GM20000 (cell line): ENCODE measurements at regions not wholly inside any gene's neighbourhood (a gene's known extent, or its start where the extent isn't known, plus 50 kb on each side); places are given as distances from the start of the nearest gene placed in this dataset.

Experiments used
- DNase-seq: peaks from one replicate; pipeline ENCODE4 v3.0.0; 2012; ENCODE audit warnings: low spot score
- TF ChIP-seq, protein P1 (sequence below): IDR thresholded peaks from 2 replicates; pipeline ENCODE4 v1.5.1; 2012; ENCODE audit warnings: mild to moderate bottlenecking, control low read depth; ENCODE audit errors: extremely low read depth, missing control alignments

DNA sequence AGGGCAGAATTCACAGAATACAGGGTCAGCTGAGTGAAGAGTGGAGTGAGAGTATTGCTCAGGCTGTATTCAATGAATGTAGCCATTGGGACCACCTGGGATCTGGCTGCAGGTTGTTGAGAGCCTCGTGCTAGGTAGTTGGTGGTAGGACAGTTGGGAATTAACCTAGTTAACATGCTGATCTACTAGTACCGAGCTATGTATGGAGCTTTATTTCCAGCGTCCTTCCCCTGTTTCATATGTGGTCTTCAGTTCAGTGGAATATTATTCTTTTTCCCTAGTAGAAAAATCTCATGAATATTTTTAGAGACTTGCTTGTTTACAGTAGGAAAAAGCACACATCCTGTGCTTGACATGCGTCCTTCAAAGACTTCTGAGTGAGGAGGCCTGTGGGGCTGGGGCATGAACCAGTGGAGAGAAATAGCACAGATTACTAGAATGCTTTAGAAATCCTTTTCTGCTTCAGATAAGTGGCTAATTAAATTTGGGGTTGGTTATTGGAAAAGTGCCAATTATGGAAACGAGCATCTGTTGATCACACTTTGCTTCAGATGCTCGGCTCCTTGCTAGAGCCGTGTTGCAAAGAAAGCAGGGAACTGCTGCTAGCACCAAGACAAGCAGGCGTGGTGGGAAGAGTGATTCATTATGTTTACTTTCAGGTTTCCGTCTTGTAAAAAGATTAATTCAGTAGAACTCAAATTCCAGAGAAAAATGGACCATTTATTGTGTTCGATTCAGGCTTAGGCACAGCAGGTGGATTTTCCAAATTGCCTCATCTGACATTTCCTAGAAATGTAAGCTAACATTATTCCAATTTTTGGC, 53.6 kb downstream of the ARF6 start:
- TF ChIP-seq, protein P1, sequence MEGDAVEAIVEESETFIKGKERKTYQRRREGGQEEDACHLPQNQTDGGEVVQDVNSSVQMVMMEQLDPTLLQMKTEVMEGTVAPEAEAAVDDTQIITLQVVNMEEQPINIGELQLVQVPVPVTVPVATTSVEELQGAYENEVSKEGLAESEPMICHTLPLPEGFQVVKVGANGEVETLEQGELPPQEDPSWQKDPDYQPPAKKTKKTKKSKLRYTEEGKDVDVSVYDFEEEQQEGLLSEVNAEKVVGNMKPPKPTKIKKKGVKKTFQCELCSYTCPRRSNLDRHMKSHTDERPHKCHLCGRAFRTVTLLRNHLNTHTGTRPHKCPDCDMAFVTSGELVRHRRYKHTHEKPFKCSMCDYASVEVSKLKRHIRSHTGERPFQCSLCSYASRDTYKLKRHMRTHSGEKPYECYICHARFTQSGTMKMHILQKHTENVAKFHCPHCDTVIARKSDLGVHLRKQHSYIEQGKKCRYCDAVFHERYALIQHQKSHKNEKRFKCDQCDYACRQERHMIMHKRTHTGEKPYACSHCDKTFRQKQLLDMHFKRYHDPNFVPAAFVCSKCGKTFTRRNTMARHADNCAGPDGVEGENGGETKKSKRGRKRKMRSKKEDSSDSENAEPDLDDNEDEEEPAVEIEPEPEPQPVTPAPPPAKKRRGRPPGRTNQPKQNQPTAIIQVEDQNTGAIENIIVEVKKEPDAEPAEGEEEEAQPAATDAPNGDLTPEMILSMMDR: no peak
- no peak for DNase-seq

- TF ChIP-seq, protein P1: no peak
- DNase-seq: no peak
Measured at GRCh38 chr14:49947506-49947905, 54.6 kb downstream of the ARF6 start.

DNA sequence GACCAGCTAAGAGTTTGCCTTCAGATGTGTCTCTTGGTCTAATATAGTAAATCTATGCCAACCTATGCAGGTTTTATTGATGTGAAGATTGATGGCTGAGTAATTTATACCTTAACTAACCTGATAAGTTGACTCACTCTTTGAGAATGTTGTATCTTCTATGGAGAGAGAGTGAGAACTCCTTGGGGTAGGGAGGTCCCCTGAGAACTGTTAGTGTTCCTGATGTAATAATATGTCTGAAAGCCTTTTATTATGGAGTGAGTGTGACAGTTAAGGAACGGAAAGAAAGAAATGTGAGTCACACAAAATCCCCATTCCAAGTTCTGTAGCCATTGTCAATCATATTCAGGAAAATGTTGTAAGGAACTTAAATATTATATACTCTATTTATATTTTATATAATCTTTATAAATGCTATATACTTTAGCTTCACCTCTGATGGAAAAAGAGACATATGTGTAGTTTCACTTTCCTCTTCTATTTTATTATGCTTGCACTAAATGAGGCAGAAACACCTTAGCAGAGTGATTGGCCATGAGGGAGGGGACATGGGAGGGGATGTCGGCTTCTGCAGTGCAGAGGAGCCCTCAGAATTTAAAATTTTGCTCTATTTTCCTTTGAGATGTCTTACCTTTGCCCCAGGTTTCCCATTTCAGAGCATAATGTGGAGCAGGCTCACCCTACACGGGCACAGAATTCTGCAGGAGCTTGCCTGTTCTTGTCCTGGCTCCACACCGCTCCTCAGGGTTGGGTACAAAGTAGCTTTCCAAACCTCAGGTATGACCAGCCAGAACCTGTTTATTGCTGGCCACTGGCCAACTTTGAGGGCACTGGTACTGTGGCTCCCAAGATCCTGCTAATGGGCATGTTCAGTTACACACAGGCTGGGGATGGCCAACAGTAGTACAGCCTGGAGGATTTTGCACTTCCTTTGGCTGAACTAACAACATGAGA, 57.7 kb downstream of the ARF6 start:
- no peak for DNase-seq
- TF ChIP-seq, protein P1: no peak

DNA sequence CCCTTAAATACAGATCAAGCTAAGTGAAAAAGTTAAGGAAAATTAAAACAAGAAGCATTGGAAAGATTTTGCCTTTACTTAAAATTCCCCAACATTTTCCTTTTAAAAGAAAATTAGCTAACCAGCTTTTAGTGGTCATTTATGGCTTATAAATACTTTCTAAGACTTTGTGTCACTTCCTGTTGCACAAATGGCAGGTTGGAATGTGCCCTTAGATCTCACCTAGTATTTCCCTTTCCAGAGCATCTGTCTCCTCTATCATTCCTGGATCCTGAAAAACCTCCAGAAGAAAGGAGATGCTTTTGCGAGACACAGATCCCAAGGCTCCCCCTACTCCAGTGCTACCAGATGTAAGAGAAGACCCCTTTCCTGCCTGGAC, 58.3 kb downstream of the ARF6 start:
- TF ChIP-seq, protein P1: no peak
- DNase-seq: no peak

DNA sequence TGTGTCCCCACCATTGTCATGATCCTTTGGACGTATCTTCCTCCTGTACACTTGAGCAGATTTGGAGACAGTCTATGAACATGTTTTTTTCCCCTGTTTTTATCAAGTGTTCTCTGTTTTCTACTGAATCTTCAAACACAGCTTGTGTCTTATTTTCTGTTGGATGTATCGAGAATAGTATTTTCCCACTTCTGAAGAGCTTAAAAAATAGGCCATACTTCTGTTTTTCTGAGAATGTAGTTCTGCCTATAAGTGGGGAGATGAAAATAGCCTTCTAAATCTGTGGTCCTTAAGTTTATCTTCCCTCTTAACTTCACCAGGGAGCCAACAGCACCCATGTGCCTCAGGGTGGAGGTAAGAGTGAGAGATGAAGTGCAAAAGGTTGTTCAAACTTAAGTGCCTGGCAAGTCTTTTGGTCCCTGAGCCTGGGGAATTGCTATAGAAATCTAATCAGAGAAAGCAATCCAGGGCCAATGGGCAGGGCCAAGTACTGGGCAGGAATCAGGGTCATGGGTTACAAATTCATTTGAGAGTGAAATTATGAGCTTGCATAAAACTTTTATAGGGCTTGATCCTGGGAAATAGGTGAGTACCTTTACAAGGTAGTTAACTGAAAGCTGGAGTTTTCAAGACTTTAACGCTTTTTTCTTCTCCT, 58.9 kb downstream of the ARF6 start:
- no peak for DNase-seq
- TF ChIP-seq, protein P1: no peak

- TF ChIP-seq, protein P1: no peak
- DNase-seq: no peak
Measured at GRCh38 chr14:49953196-49953595, 60.3 kb downstream of the ARF6 start.
